Keratinocyte (primary cell): ENCODE measurements at regions not wholly inside any gene's neighbourhood (a gene's known extent, or its start where the extent isn't known, plus 50 kb on each side); places are given as distances from the start of the nearest gene placed in this dataset.

Experiments
- CTCF ChIP-seq, 3 experiments: IDR thresholded peaks in 1 of 3; conservative IDR thresholded peaks in 1 of 3; optimal IDR thresholded peaks in 1 of 3; 2 replicates in 2 of 3; 3 replicates in 1 of 3; pipeline versions ENCODE3 to v1.5.1; 2011; ENCODE audit warnings: low read length in 3 of 3, mild to moderate bottlenecking in 3 of 3, moderate library complexity in 2 of 3, control low read depth in 1 of 3, inconsistent platforms in 1 of 3; ENCODE audit not compliant: insufficient read depth in 2 of 3; ENCODE audit errors: extremely low read depth in 1 of 3
- EZH2 ChIP-seq: IDR thresholded peaks from one replicate; pipeline ENCODE4 v1.6.1; 2012; ENCODE audit warnings: inconsistent platforms, mild to moderate bottlenecking, low read length, moderate library complexity

- TF ChIP-seq CTCF (optimal IDR thresholded peaks at IDR 0.05 in 1 of 3, IDR thresholded peaks at IDR 0.05 in 1 of 3, conservative IDR thresholded peaks at IDR 0.05 in 1 of 3; ENCODE audit: extremely low read depth in 1 of 3, insufficient read depth in 2 of 3, low read length in 3 of 3) (no peak), EZH2 (no peak)
These were observed 299.0 kb upstream of the CADM1 start for GRCh38 chr11:115803073-115803740.
